Upper lobe of left lung (tissue), 4 donors: ENCODE measurements at regions not wholly inside any gene's neighbourhood (a gene's known extent, or its start where the extent isn't known, plus 50 kb on each side); places are given as distances from the start of the nearest gene placed in this dataset.

Experiments
- EP300 ChIP-seq, 4 donors: sonication (generic); formaldehyde crosslinking; IDR thresholded peaks; one replicate each; pipeline ENCODE4 v1.5.1; 2017; ENCODE audit warnings: antibody characterized with exemption in 4 of 4, control low read depth in 2 of 4
- POLR2A ChIP-seq, 4 donors: fragments of 450-650 bp; IDR thresholded peaks; one replicate each; pipeline ENCODE4 v1.5.1; 2016 to 2017; ENCODE audit warnings: antibody characterized with exemption in 4 of 4, mild to moderate bottlenecking in 2 of 4
- TF ChIP-seq, protein P1 (sequence below), 6 experiments: fragments of 450-650 bp in 4 of 6; fragments of 200-600 bp in 2 of 6; sonication (generic) in 2 of 6; IDR thresholded peaks; one replicate each; pipeline ENCODE4 v1.5.1; 2016 to 2019; ENCODE audit warnings: antibody characterized with exemption in 6 of 6

DNA sequence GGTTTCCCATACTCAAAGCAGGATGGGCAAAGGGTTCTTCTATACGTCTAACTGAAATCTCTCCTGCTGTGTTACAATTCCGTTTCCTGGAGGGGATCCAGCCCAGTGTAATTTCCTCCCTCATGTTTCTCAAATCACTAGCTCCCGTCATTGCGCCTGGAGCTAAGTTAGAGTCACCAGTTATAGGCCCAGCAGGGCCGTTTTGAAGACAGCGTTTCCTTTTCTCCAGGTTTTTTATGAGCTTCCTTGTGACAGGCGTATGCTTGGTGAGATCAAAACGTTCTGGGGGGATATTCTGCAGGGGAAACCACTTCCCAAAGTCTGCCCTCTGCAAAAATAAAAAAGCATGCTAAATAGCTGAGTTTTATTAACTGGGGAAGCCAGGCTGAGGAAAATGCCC lies 53.0 kb upstream of the WWC1 start:
- TF ChIP-seq, protein P1, sequence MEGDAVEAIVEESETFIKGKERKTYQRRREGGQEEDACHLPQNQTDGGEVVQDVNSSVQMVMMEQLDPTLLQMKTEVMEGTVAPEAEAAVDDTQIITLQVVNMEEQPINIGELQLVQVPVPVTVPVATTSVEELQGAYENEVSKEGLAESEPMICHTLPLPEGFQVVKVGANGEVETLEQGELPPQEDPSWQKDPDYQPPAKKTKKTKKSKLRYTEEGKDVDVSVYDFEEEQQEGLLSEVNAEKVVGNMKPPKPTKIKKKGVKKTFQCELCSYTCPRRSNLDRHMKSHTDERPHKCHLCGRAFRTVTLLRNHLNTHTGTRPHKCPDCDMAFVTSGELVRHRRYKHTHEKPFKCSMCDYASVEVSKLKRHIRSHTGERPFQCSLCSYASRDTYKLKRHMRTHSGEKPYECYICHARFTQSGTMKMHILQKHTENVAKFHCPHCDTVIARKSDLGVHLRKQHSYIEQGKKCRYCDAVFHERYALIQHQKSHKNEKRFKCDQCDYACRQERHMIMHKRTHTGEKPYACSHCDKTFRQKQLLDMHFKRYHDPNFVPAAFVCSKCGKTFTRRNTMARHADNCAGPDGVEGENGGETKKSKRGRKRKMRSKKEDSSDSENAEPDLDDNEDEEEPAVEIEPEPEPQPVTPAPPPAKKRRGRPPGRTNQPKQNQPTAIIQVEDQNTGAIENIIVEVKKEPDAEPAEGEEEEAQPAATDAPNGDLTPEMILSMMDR (IDR thresholded peaks at IDR 0.05) = no peak
- TF ChIP-seq POLR2A (IDR thresholded peaks at IDR 0.05) = no peak
- TF ChIP-seq EP300 (IDR thresholded peaks at IDR 0.05) = no peak
